ENCODE measurements at regions not wholly inside any gene's neighbourhood (a gene's known extent, or its start where the extent isn't known, plus 50 kb on each side); places are given as distances from the start of the nearest gene placed in this dataset.

GRCh38 chr14:98189944-98190343 lies 1082.1 kb downstream of the BCL11B start:
- TF ChIP-seq CTCF (IDR thresholded peaks at IDR 0.05; ENCODE audit: insufficient read depth, missing control alignments): no peak
- FAIRE-seq: no peak
- DNase-seq (ENCODE audit: insufficient read length, low spot score): no peak

GRCh38 chr14:98192946-98193345 lies 1079.1 kb downstream of the BCL11B start:
- no peak for DNase-seq (ENCODE audit: insufficient read length, low spot score)
- TF ChIP-seq CTCF (IDR thresholded peaks at IDR 0.05; ENCODE audit: insufficient read depth, missing control alignments): no peak
- no peak for FAIRE-seq

- no peak for DNase-seq (ENCODE audit: insufficient read length, low spot score)
- FAIRE-seq: no peak
These were observed 1077.2 kb downstream of the BCL11B start for GRCh38 chr14:98194821-98195220.

GRCh38 chr14:98195256-98195655 lies 1076.7 kb downstream of the BCL11B start:
- no peak for DNase-seq (ENCODE audit: insufficient read length, low spot score)
- no peak for FAIRE-seq
- no peak for TF ChIP-seq CTCF (IDR thresholded peaks at IDR 0.05; ENCODE audit: insufficient read depth, missing control alignments)

More at GRCh38 chr14:98194821-98195220, 1077.2 kb downstream of the BCL11B start:
- TF ChIP-seq CTCF (IDR thresholded peaks at IDR 0.05; ENCODE audit: insufficient read depth, missing control alignments): no peak

GRCh38 chr14:98197933-98198332 lies 1074.1 kb downstream of the BCL11B start:
- TF ChIP-seq CTCF (IDR thresholded peaks at IDR 0.05; ENCODE audit: insufficient read depth, missing control alignments): no peak
- DNase-seq (ENCODE audit: insufficient read length, low spot score) (no peak), FAIRE-seq (no peak)

- FAIRE-seq: no peak
- DNase-seq (ENCODE audit: insufficient read length, low spot score): no peak
These were observed 1073.6 kb downstream of the BCL11B start for GRCh38 chr14:98198385-98198784.

GRCh38 chr14:98200601-98201000 lies 1071.4 kb downstream of the BCL11B start:
- DNase-seq (ENCODE audit: insufficient read length, low spot score) (no peak), FAIRE-seq (no peak)

More at GRCh38 chr14:98198385-98198784, 1073.6 kb downstream of the BCL11B start:
- no peak for TF ChIP-seq CTCF (IDR thresholded peaks at IDR 0.05; ENCODE audit: insufficient read depth, missing control alignments)

More at GRCh38 chr14:98200601-98201000, 1071.4 kb downstream of the BCL11B start:
- TF ChIP-seq CTCF (IDR thresholded peaks at IDR 0.05; ENCODE audit: insufficient read depth, missing control alignments): no peak
